Skeletal muscle satellite cell (primary cell): ENCODE measurements at regions not wholly inside any gene's neighbourhood (a gene's known extent, or its start where the extent isn't known, plus 50 kb on each side); places are given as distances from the start of the nearest gene placed in this dataset.
"Not testable (repeated sequence)": the region's sequence is repeated elsewhere in the genome, so short reads cannot be mapped to it uniquely, and the experiment has no call there.

Source experiments
- H3K27me3 ChIP-seq: 2 replicates; pipeline ENCODE4 v1.7.0; 2013; ENCODE audit warnings: low read length; ENCODE audit not compliant: control insufficient read depth, insufficient read depth
- H3K36me3 ChIP-seq: 2 replicates; pipeline ENCODE4 v1.7.0; 2013; ENCODE audit warnings: mild to moderate bottlenecking, control low read depth, low read length; ENCODE audit not compliant: insufficient read depth
- H3K4me1 ChIP-seq: 2 replicates; pipeline ENCODE4 v1.7.0; 2013; ENCODE audit warnings: low read length; ENCODE audit not compliant: control insufficient read depth, insufficient read depth
- H3K4me2 ChIP-seq: 2 replicates; pipeline ENCODE4 v1.7.0; 2013; ENCODE audit warnings: mild to moderate bottlenecking, low read length
- H3K4me3 ChIP-seq: 2 replicates; pipeline ENCODE4 v1.7.0; 2013; ENCODE audit warnings: low read length
- H3K9ac ChIP-seq: 2 replicates; pipeline ENCODE4 v1.7.0; 2013; ENCODE audit warnings: mild to moderate bottlenecking, low read depth, low read length, moderate library complexity
- H3K9me3 ChIP-seq: replicated peaks from 2 replicates; pipeline ENCODE4 v1.7.0; 2013; ENCODE audit warnings: mild to moderate bottlenecking, control low read depth, low read length

- Histone ChIP-seq H3K4me1 (peaks cover 33% of the 10 kb centered on the region), H3K36me3 (no peaks in the 10 kb centered on the region), H3K9ac (no peak overlapping the region), H3K4me2 (no peak overlapping the region), H3K27me3 (no peaks in the 10 kb centered on the region), H3K4me3 (no peak overlapping the region), H3K9me3 (no peaks in the 10 kb centered on the region)
Observed at GRCh38 chr1:58852731-58853485, 69.1 kb upstream of the JUN start.

- H3K27me3 ChIP-seq, result no peaks in the 10 kb centered on the region
- H3K36me3 ChIP-seq, result no peaks in the 10 kb centered on the region
- no peak overlapping the region for H3K9ac ChIP-seq
- H3K4me2 ChIP-seq, result no peak overlapping the region
- no peak overlapping the region for H3K4me3 ChIP-seq
- H3K4me1 ChIP-seq, result peaks cover 20% of the 10 kb centered on the region
- H3K9me3 ChIP-seq, result no peaks in the 10 kb centered on the region
Observed at GRCh38 chr1:58854576-58854975, 70.7 kb upstream of the JUN start.

GRCh38 chr1:58855274-58856165, 71.7 kb upstream of the JUN start:
- Histone ChIP-seq H3K4me2 (no peak overlapping the region), H3K9ac (no peak overlapping the region), H3K36me3 (no peaks in the 10 kb centered on the region), H3K4me1 (peaks cover 11% of the 10 kb centered on the region), H3K9me3 (no peaks in the 10 kb centered on the region), H3K27me3 (no peaks in the 10 kb centered on the region), H3K4me3 (no peak overlapping the region)

- not testable (repeated sequence) for H3K36me3 ChIP-seq, H3K4me1 ChIP-seq, H3K9ac ChIP-seq, H3K27me3 ChIP-seq, H3K4me2 ChIP-seq, H3K9me3 ChIP-seq, H3K4me3 ChIP-seq
Observed at GRCh38 chr1:58856281-58856680, 72.4 kb upstream of the JUN start.

- Histone ChIP-seq H3K36me3 (no peaks in the 10 kb centered on the region), H3K9ac (no peak overlapping the region), H3K4me3 (no peak overlapping the region), H3K27me3 (no peaks in the 10 kb centered on the region), H3K4me1 (peaks cover 7% of the 10 kb centered on the region), H3K4me2 (no peak overlapping the region), H3K9me3 (no peaks in the 10 kb centered on the region)
Observed at GRCh38 chr1:58857680-58858673, 74.1 kb upstream of the JUN start.

- Histone ChIP-seq H3K4me1 (peaks cover 7% of the 10 kb centered on the region), H3K4me2 (no peak overlapping the region), H3K9ac (no peak overlapping the region), H3K9me3 (no peaks in the 10 kb centered on the region), H3K4me3 (no peak overlapping the region), H3K36me3 (no peaks in the 10 kb centered on the region), H3K27me3 (no peaks in the 10 kb centered on the region)
Observed at GRCh38 chr1:58859769-58860485, 76.1 kb upstream of the JUN start.

GRCh38 chr1:58861076-58861475, 77.2 kb upstream of the JUN start:
- H3K4me3 ChIP-seq, result no peak overlapping the region
- no peak overlapping the region for H3K9ac ChIP-seq
- H3K36me3 ChIP-seq, result no peaks in the 10 kb centered on the region
- H3K9me3 ChIP-seq, result no peaks in the 10 kb centered on the region
- no peak overlapping the region for H3K4me2 ChIP-seq
- peaks cover 7% of the 10 kb centered on the region for H3K4me1 ChIP-seq
- H3K27me3 ChIP-seq, result no peaks in the 10 kb centered on the region

- H3K9ac ChIP-seq, result no peak overlapping the region
- no peaks in the 10 kb centered on the region for H3K9me3 ChIP-seq
- no peak overlapping the region for H3K4me2 ChIP-seq
- no peaks in the 10 kb centered on the region for H3K27me3 ChIP-seq
- no peak overlapping the region for H3K4me3 ChIP-seq
- no peaks in the 10 kb centered on the region for H3K36me3 ChIP-seq
- H3K4me1 ChIP-seq, result peaks cover 7% of the 10 kb centered on the region
Observed at GRCh38 chr1:58861506-58861905, 77.7 kb upstream of the JUN start.

GRCh38 chr1:58862728-58863385, 79.0 kb upstream of the JUN start:
- H3K4me1 ChIP-seq, result peaks cover 7% of the 10 kb centered on the region
- H3K4me2 ChIP-seq, result no peak overlapping the region
- H3K36me3 ChIP-seq, result no peaks in the 10 kb centered on the region
- H3K9me3 ChIP-seq, result no peaks in the 10 kb centered on the region
- H3K27me3 ChIP-seq, result no peaks in the 10 kb centered on the region
- no peak overlapping the region for H3K4me3 ChIP-seq
- no peak overlapping the region for H3K9ac ChIP-seq

- Histone ChIP-seq H3K9ac (no peak overlapping the region), H3K4me3 (no peak overlapping the region), H3K36me3 (no peaks in the 10 kb centered on the region), H3K4me2 (no peak overlapping the region), H3K27me3 (no peaks in the 10 kb centered on the region), H3K4me1 (peaks cover 7% of the 10 kb centered on the region), H3K9me3 (no peaks in the 10 kb centered on the region)
Observed at GRCh38 chr1:58864654-58865053, 80.8 kb upstream of the JUN start.
